ENCODE measurements at regions not wholly inside any gene's neighbourhood (a gene's known extent, or its start where the extent isn't known, plus 50 kb on each side); places are given as distances from the start of the nearest gene placed in this dataset.

DNA sequence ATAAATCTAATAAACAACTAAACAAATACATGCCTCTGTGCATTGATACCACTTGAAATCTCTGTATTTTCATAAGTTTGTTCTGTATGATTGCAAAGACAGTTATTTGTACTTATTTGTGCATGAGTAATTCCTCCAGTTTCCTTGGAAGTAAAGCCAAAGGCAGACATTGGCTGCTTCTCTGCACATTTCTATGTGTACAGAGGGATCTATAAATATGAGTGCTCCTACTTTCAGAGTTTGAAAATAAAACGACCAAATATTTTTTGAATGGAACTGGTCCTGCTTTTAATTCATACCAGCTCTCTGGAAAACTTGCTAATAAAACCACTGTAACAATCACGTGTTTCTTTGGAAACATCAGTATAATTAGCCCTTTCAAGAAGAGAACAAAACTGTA, 306.5 kb downstream of the MAN2A1 start:
- Histone ChIP-seq H3K27ac (replicated peaks) (no peak overlapping the region), H3K4me3 (replicated peaks; ENCODE audit: insufficient read depth, low read length) (no peak overlapping the region), H3K27me3 (ENCODE audit: insufficient read depth, poor library complexity, severe bottlenecking) (no peaks in the 10 kb centered on the region)
- TF ChIP-seq SPI1 (IDR thresholded peaks at IDR 0.05; ENCODE audit: borderline replicate concordance, low read depth) (no peak), POLR2AphosphoS5 (IDR thresholded peaks at IDR 0.05; ENCODE audit: low read depth) (no peak), GABPA (IDR thresholded peaks at IDR 0.05; ENCODE audit: low read depth) (no peak)
- TF ChIP-seq, protein P1, sequence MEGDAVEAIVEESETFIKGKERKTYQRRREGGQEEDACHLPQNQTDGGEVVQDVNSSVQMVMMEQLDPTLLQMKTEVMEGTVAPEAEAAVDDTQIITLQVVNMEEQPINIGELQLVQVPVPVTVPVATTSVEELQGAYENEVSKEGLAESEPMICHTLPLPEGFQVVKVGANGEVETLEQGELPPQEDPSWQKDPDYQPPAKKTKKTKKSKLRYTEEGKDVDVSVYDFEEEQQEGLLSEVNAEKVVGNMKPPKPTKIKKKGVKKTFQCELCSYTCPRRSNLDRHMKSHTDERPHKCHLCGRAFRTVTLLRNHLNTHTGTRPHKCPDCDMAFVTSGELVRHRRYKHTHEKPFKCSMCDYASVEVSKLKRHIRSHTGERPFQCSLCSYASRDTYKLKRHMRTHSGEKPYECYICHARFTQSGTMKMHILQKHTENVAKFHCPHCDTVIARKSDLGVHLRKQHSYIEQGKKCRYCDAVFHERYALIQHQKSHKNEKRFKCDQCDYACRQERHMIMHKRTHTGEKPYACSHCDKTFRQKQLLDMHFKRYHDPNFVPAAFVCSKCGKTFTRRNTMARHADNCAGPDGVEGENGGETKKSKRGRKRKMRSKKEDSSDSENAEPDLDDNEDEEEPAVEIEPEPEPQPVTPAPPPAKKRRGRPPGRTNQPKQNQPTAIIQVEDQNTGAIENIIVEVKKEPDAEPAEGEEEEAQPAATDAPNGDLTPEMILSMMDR (IDR thresholded peaks at IDR 0.05; ENCODE audit: insufficient read depth, low read length) = no peak
- TF ChIP-seq, protein P2, sequence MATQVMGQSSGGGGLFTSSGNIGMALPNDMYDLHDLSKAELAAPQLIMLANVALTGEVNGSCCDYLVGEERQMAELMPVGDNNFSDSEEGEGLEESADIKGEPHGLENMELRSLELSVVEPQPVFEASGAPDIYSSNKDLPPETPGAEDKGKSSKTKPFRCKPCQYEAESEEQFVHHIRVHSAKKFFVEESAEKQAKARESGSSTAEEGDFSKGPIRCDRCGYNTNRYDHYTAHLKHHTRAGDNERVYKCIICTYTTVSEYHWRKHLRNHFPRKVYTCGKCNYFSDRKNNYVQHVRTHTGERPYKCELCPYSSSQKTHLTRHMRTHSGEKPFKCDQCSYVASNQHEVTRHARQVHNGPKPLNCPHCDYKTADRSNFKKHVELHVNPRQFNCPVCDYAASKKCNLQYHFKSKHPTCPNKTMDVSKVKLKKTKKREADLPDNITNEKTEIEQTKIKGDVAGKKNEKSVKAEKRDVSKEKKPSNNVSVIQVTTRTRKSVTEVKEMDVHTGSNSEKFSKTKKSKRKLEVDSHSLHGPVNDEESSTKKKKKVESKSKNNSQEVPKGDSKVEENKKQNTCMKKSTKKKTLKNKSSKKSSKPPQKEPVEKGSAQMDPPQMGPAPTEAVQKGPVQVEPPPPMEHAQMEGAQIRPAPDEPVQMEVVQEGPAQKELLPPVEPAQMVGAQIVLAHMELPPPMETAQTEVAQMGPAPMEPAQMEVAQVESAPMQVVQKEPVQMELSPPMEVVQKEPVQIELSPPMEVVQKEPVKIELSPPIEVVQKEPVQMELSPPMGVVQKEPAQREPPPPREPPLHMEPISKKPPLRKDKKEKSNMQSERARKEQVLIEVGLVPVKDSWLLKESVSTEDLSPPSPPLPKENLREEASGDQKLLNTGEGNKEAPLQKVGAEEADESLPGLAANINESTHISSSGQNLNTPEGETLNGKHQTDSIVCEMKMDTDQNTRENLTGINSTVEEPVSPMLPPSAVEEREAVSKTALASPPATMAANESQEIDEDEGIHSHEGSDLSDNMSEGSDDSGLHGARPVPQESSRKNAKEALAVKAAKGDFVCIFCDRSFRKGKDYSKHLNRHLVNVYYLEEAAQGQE (IDR thresholded peaks at IDR 0.05; ENCODE audit: insufficient replicate concordance, low read depth) = no peak
- no peak for DNase-seq (ENCODE audit: low read depth in 1 of 2, low spot score in 1 of 2)

DNA sequence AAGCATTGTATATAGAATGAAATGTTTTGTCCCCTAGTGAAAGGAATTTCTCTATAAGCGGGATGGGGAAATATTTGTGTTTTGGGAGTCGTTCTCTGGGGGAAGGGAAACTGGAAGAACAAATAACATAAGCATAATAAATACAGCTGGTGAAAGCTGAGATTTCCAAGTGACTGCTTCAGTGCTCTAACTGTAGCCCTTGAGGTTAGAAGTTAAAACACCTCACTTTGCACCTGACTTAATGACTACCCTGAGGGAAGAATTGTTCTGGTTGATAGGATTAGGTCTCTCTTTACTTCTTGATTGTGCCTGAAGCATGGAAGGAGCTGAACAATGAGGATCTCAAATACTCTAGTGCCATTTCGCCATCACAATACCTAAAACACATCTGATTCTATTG, 307.4 kb downstream of the MAN2A1 start:
- H3K27me3 ChIP-seq (ENCODE audit: insufficient read depth, poor library complexity, severe bottlenecking) = no peaks in the 10 kb centered on the region
- no peak for DNase-seq (ENCODE audit: low read depth in 1 of 2, low spot score in 1 of 2)
- H3K4me3 ChIP-seq (replicated peaks; ENCODE audit: insufficient read depth, low read length) = no peak overlapping the region
- TF ChIP-seq, protein P2 (IDR thresholded peaks at IDR 0.05; ENCODE audit: insufficient replicate concordance, low read depth) = no peak
- TF ChIP-seq, protein P1 (IDR thresholded peaks at IDR 0.05; ENCODE audit: insufficient read depth, low read length) = no peak
- TF ChIP-seq GABPA (IDR thresholded peaks at IDR 0.05; ENCODE audit: low read depth) (no peak), POLR2AphosphoS5 (IDR thresholded peaks at IDR 0.05; ENCODE audit: low read depth) (no peak), SPI1 (IDR thresholded peaks at IDR 0.05; ENCODE audit: borderline replicate concordance, low read depth) (no peak)
- H3K27ac ChIP-seq (replicated peaks) = no peak overlapping the region

GRCh38 chr5:109998208-109998607, 308.5 kb downstream of the MAN2A1 start:
- H3K4me3 ChIP-seq (replicated peaks; ENCODE audit: insufficient read depth, low read length) = no peak overlapping the region
- no peak overlapping the region for H3K27ac ChIP-seq (replicated peaks)
- H3K27me3 ChIP-seq (ENCODE audit: insufficient read depth, poor library complexity, severe bottlenecking) = no peaks in the 10 kb centered on the region
- DNase-seq (ENCODE audit: low read depth in 1 of 2, low spot score in 1 of 2) = no peak
- TF ChIP-seq SPI1 (IDR thresholded peaks at IDR 0.05; ENCODE audit: borderline replicate concordance, low read depth) (no peak), GABPA (IDR thresholded peaks at IDR 0.05; ENCODE audit: low read depth) (no peak), POLR2AphosphoS5 (IDR thresholded peaks at IDR 0.05; ENCODE audit: low read depth) (no peak)
- TF ChIP-seq, protein P1 (IDR thresholded peaks at IDR 0.05; ENCODE audit: insufficient read depth, low read length) = no peak
- TF ChIP-seq, protein P2 (IDR thresholded peaks at IDR 0.05; ENCODE audit: insufficient replicate concordance, low read depth) = no peak
